CD14-positive monocyte (primary cell): ENCODE measurements at regions not wholly inside any gene's neighbourhood (a gene's known extent, or its start where the extent isn't known, plus 50 kb on each side); places are given as distances from the start of the nearest gene placed in this dataset.

Source experiments
- DNase-seq, 3 donors: peaks; one replicate each; pipeline ENCODE4 v3.0.0-alpha.2; 2011 to 2022
- H2AFZ ChIP-seq: 2 replicates; pipeline ENCODE4 v1.6.0; 2012; ENCODE audit warnings: mild to moderate bottlenecking, low read depth, low read length, inconsistent platforms; ENCODE audit not compliant: insufficient read depth, poor library complexity, severe bottlenecking
- H3K27ac ChIP-seq, 2 donors: 1 replicate in 1 of 2; 2 replicates in 1 of 2; pipeline ENCODE4 v1.5.1; 2012 to 2013; ENCODE audit warnings: low read length in 2 of 2, control low read depth in 1 of 2, inconsistent platforms in 1 of 2, low read depth in 1 of 2, mild to moderate bottlenecking in 1 of 2
- H3K27me3 ChIP-seq, 2 donors: one replicate each; pipeline versions ENCODE4 v1.6.0 to v1.6.1; 2011 to 2013; ENCODE audit warnings: low read length in 2 of 2; ENCODE audit not compliant: control insufficient read depth in 2 of 2, insufficient read depth in 2 of 2
- H3K36me3 ChIP-seq, 2 donors: replicated peaks in 1 of 2; 1 replicate in 1 of 2; 2 replicates in 1 of 2; pipeline versions ENCODE4 v1.5.1 to v1.6.1; 2012 to 2013; ENCODE audit warnings: low read length in 2 of 2, control low read depth in 1 of 2, inconsistent platforms in 1 of 2, mild to moderate bottlenecking in 1 of 2; ENCODE audit not compliant: insufficient read depth in 2 of 2, control insufficient read depth in 1 of 2
- H3K4me1 ChIP-seq, 2 donors: 1 replicate in 1 of 2; 2 replicates in 1 of 2; pipeline versions ENCODE4 v1.5.1 to v1.6.1; 2012 to 2013; ENCODE audit warnings: low read length in 2 of 2, control low read depth in 1 of 2, inconsistent platforms in 1 of 2, mild to moderate bottlenecking in 1 of 2, moderate library complexity in 1 of 2; ENCODE audit not compliant: insufficient read depth in 2 of 2, control insufficient read depth in 1 of 2
- H3K4me2 ChIP-seq: replicated peaks from 2 replicates; pipeline ENCODE3; 2012; ENCODE audit warnings: low read length, moderate library complexity, mild to moderate bottlenecking; ENCODE audit not compliant: poor library complexity, severe bottlenecking; ENCODE audit errors: extremely low read depth
- H3K4me3 ChIP-seq, 3 experiments: fragments of 200-600 bp in 1 of 3; sonication (generic) in 1 of 3; replicated peaks in 1 of 3; 1 replicate in 2 of 3; 2 replicates in 1 of 3; pipeline ENCODE4 v1.5.1; 2011 to 2013; ENCODE audit warnings: low read length in 3 of 3, mild to moderate bottlenecking in 3 of 3, control low read depth in 2 of 3, low read depth in 2 of 3, inconsistent platforms in 1 of 3, moderate library complexity in 1 of 3
- H3K79me2 ChIP-seq: 2 replicates; pipeline ENCODE4 v1.6.0; 2012; ENCODE audit warnings: mild to moderate bottlenecking, control low read depth, inconsistent platforms, low read length, moderate library complexity; ENCODE audit not compliant: insufficient read depth
- H3K9ac ChIP-seq: 2 replicates; pipeline ENCODE4 v1.6.0; 2017; ENCODE audit warnings: low read length, mild to moderate bottlenecking; ENCODE audit not compliant: insufficient read depth, poor library complexity, severe bottlenecking
- H3K9me3 ChIP-seq, 2 donors: replicated peaks in 1 of 2; 1 replicate in 1 of 2; 2 replicates in 1 of 2; pipeline versions ENCODE4 v1.5.1 to v1.6.1; 2012 to 2013; ENCODE audit warnings: low read length in 2 of 2, control low read depth in 1 of 2; ENCODE audit not compliant: control insufficient read depth in 1 of 2, insufficient read depth in 1 of 2
- H4K20me1 ChIP-seq: 2 replicates; pipeline ENCODE4 v1.6.0; 2012; ENCODE audit warnings: mild to moderate bottlenecking, low read length, control low read depth, moderate library complexity; ENCODE audit not compliant: insufficient read depth
- H3K27ac Mint-ChIP-seq, 7 donors: one replicate each; pipeline ENCODE4 v1.8.0; 2020; ENCODE audit warnings: mild to moderate bottlenecking in 7 of 7, mixed read lengths in 7 of 7, moderate library complexity in 6 of 7, inconsistent platforms in 2 of 7
- H3K27me3 Mint-ChIP-seq, 3 donors: one replicate each; pipeline ENCODE4 v1.8.0; 2021 to 2022; ENCODE audit warnings: low read depth in 3 of 3, mild to moderate bottlenecking in 3 of 3, mixed read lengths in 3 of 3, moderate library complexity in 3 of 3, inconsistent platforms in 1 of 3
- H3K36me3 Mint-ChIP-seq, 2 donors: one replicate each; pipeline ENCODE4 v1.8.0; 2020; ENCODE audit warnings: mixed read lengths in 2 of 2, inconsistent platforms in 1 of 2, mild to moderate bottlenecking in 1 of 2
- H3K4me1 Mint-ChIP-seq: one replicate; pipeline ENCODE4 v1.8.0; 2020; ENCODE audit warnings: mild to moderate bottlenecking, mixed read lengths
- H3K4me3 Mint-ChIP-seq, 2 donors: one replicate each; pipeline ENCODE4 v1.8.0; 2020; ENCODE audit warnings: mild to moderate bottlenecking in 2 of 2, mixed read lengths in 2 of 2, moderate library complexity in 1 of 2
- H3K9me3 Mint-ChIP-seq, 7 donors: one replicate each; pipeline ENCODE4 v1.8.0; 2020 to 2022; ENCODE audit warnings: mixed read lengths in 7 of 7, mild to moderate bottlenecking in 6 of 7, moderate library complexity in 6 of 7, inconsistent platforms in 2 of 7
- CTCF ChIP-seq: fragments of 200-600 bp; IDR thresholded peaks from one replicate; pipeline ENCODE4 v1.8.0; 2022; ENCODE audit warnings: antibody characterized with exemption, mild to moderate bottlenecking
- WGBS: methylation state at CpG from one replicate; pipeline ENCODE4 v1.1.5; 2013; ENCODE audit warnings: missing lambda C conversion rate; ENCODE audit not compliant: insufficient coverage; 5-methylcytosine and 5-hydroxymethylcytosine counted together
- intact Hi-C, 2 donors: fragments of 100-400 bp; cut with micrococcal nuclease; formaldehyde crosslinking; loops; one replicate each; pipeline versions ENCODE4 v1.15.0 to v1.15.1; 2023

DNA sequence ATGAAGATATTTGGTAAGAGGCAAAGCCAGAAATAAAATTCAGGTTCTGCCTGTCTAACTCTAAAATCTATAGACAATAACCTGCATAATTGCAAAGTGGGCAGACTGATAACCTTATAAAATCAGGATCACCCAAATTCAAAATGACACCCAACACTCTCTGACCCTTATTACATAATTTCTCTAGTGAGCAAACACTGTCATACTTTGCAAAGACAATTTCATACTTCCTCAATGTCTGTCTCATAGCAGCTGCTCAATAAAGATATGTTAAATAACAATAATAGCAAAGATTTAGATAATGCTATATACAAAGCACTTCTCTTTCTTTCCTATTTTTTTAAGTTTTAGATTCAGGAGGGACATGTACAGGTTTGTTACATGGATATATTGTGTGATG is 118.5 kb downstream of the UCHL5 start:
- H3K4me3 Mint-ChIP-seq, result no peak overlapping the region
- Histone ChIP-seq H3K4me3 (no peak overlapping the region), H2AFZ (no peak overlapping the region), H3K79me2 (no peaks in the 10 kb centered on the region), H3K4me2 (no peak overlapping the region), H3K9me3 (no peaks in the 10 kb centered on the region), H3K4me1 (peaks cover 76 to 89% of the 10 kb centered on the region in 2 donors), H3K36me3 (no peaks in the 10 kb centered on the region), H3K27me3 (no peaks in the 10 kb centered on the region), H4K20me1 (no peaks in the 10 kb centered on the region), H3K27ac (peak overlapping the region in 1 of 2 donors; percentile 83), H3K9ac (no peak overlapping the region)
- H3K4me1 Mint-ChIP-seq, result peaks cover 75% of the 10 kb centered on the region
- TF ChIP-seq CTCF, result no peak
- intact Hi-C loops, result loop anchor here in 1 of 2 donors (10.0 kb wide), 1 partner anchor 336 kb away; no protein-coding TSS in a partner anchor
- peaks cover 0 to under 1% (median 0%) of the 10 kb centered on the region in 7 donors for H3K9me3 Mint-ChIP-seq
- peak; percentile 51 to 77 (median 64) for DNase-seq
- H3K27me3 Mint-ChIP-seq, result peaks cover 0 to 2% (median 0%) of the 10 kb centered on the region in 3 donors
- H3K36me3 Mint-ChIP-seq, result peaks cover 10 to 12% of the 10 kb centered on the region in 2 donors
- H3K27ac Mint-ChIP-seq, result peak overlapping the region; percentile 92 to 98 (median 97)

- Histone ChIP-seq H2AFZ (peak overlapping the region; percentile 12), H3K4me3 (no peak overlapping the region), H3K9me3 (no peaks in the 10 kb centered on the region), H3K4me1 (peaks cover 68 to 80% of the 10 kb centered on the region in 2 donors), H3K4me2 (no peak overlapping the region), H3K27me3 (no peaks in the 10 kb centered on the region), H3K79me2 (no peaks in the 10 kb centered on the region), H4K20me1 (no peaks in the 10 kb centered on the region), H3K9ac (no peak overlapping the region), H3K36me3 (no peaks in the 10 kb centered on the region), H3K27ac (peak overlapping the region; percentile 61 to 83)
- Mint-ChIP-seq H3K4me1 (peaks cover 69% of the 10 kb centered on the region), H3K36me3 (peaks cover 10% of the 10 kb centered on the region in 2 donors), H3K9me3 (no peaks in the 10 kb centered on the region), H3K27me3 (peaks cover 0 to 2% (median 0%) of the 10 kb centered on the region in 3 donors), H3K4me3 (no peak overlapping the region), H3K27ac (peak overlapping the region; percentile 92 to 98 (median 97))
- 50% methylated on average over 1 of the region's 5 CpGs for WGBS
- TF ChIP-seq CTCF, result no peak
- peak in 2 of 3 donors; percentile 29 to 62 for DNase-seq
- intact Hi-C loops, result loop anchor here in 1 of 2 donors (10.0 kb wide), 1 partner anchor 337 kb away; no protein-coding TSS in a partner anchor
Measured at GRCh38 chr1:192941722-192942411, 117.3 kb downstream of the UCHL5 start.
